ENCODE measurements at regions not wholly inside any gene's neighbourhood (a gene's known extent, or its start where the extent isn't known, plus 50 kb on each side); places are given as distances from the start of the nearest gene placed in this dataset.

- H3K79me2 ChIP-seq (replicated peaks; ENCODE audit: insufficient read depth, low read length), result no peaks in the 10 kb centered on the region
- H3K27ac ChIP-seq (ENCODE audit: low read length), result no peak overlapping the region
- H3K36me3 ChIP-seq (ENCODE audit: insufficient read depth, low read length), result no peaks in the 10 kb centered on the region
- no peaks in the 10 kb centered on the region for H3K9me2 ChIP-seq (ENCODE audit: insufficient read depth, low read length)
- no peak overlapping the region for H3K4me3 ChIP-seq (ENCODE audit: low read length)
- H3K27me3 ChIP-seq (ENCODE audit: insufficient read depth, low read depth, low read length), result no peaks in the 10 kb centered on the region
- no peak overlapping the region for H3K4me2 ChIP-seq (ENCODE audit: low read length)
- no peak overlapping the region for H3K9ac ChIP-seq (ENCODE audit: low read length)
- no peaks in the 10 kb centered on the region for H4K20me1 ChIP-seq (ENCODE audit: insufficient read depth)
- no peaks in the 10 kb centered on the region for H3F3A ChIP-seq (ENCODE audit: insufficient read depth, low read length, poor library complexity, severe bottlenecking)
- H2AFZ ChIP-seq (ENCODE audit: low read depth, low read length), result no peak overlapping the region
- no peaks in the 10 kb centered on the region for H3K9me3 ChIP-seq (ENCODE audit: low read length)
- TF ChIP-seq SMC3 (conservative IDR thresholded peaks at IDR 0.05; ENCODE audit: poor library complexity) (no peak), MXI1 (conservative IDR thresholded peaks at IDR 0.05; ENCODE audit: poor library complexity, severe bottlenecking) (no peak), POLR2AphosphoS5 (IDR thresholded peaks at IDR 0.05) (no peak), RAD21 (conservative IDR thresholded peaks at IDR 0.05) (no peak), TAF1 (IDR thresholded peaks at IDR 0.05; ENCODE audit: low read depth) (no peak), REST (IDR thresholded peaks at IDR 0.05; ENCODE audit: borderline replicate concordance) (no peak)
These were observed 444.3 kb downstream of the ENC1 start for GRCh38 chr5:74196233-74196632.

GRCh38 chr5:74194196-74194595 lies 446.3 kb downstream of the ENC1 start:
- Histone ChIP-seq H3K9ac (ENCODE audit: low read length) (no peak overlapping the region), H3K27me3 (ENCODE audit: insufficient read depth, low read depth, low read length) (no peaks in the 10 kb centered on the region), H3K9me3 (ENCODE audit: low read length) (no peaks in the 10 kb centered on the region), H3K9me2 (ENCODE audit: insufficient read depth, low read length) (no peaks in the 10 kb centered on the region), H3K79me2 (replicated peaks; ENCODE audit: insufficient read depth, low read length) (no peaks in the 10 kb centered on the region), H4K20me1 (ENCODE audit: insufficient read depth) (no peaks in the 10 kb centered on the region), H3K4me3 (ENCODE audit: low read length) (no peak overlapping the region), H3K27ac (ENCODE audit: low read length) (no peak overlapping the region), H3K4me2 (ENCODE audit: low read length) (no peak overlapping the region), H3K36me3 (ENCODE audit: insufficient read depth, low read length) (no peaks in the 10 kb centered on the region), H3F3A (ENCODE audit: insufficient read depth, low read length, poor library complexity, severe bottlenecking) (no peaks in the 10 kb centered on the region), H2AFZ (ENCODE audit: low read depth, low read length) (no peak overlapping the region)
- TF ChIP-seq RAD21 (conservative IDR thresholded peaks at IDR 0.05) (no peak), MXI1 (conservative IDR thresholded peaks at IDR 0.05; ENCODE audit: poor library complexity, severe bottlenecking) (no peak), TAF1 (IDR thresholded peaks at IDR 0.05; ENCODE audit: low read depth) (no peak), REST (IDR thresholded peaks at IDR 0.05; ENCODE audit: borderline replicate concordance) (no peak), SMC3 (conservative IDR thresholded peaks at IDR 0.05; ENCODE audit: poor library complexity) (no peak), POLR2AphosphoS5 (IDR thresholded peaks at IDR 0.05) (no peak), CTCF (IDR thresholded peaks at IDR 0.05; ENCODE audit: poor library complexity, severe bottlenecking) (no peak), EZH2 (IDR thresholded peaks at IDR 0.05; ENCODE audit: borderline replicate concordance, insufficient read depth, low read length, poor library complexity, severe bottlenecking) (no peak), EP300 (conservative IDR thresholded peaks at IDR 0.05; ENCODE audit: poor library complexity, severe bottlenecking) (no peak)
